ENCODE measurements at regions not wholly inside any gene's neighbourhood (a gene's known extent, or its start where the extent isn't known, plus 50 kb on each side); places are given as distances from the start of the nearest gene placed in this dataset.

GRCh38 chrX:63884821-63885790 is 100.1 kb upstream of the ARHGEF9 start:
- DNase-seq = no peak

GRCh38 chrX:63869506-63869905 is 84.5 kb upstream of the ARHGEF9 start:
- peak; percentile 17 for DNase-seq

- DNase-seq = no peak
Observed at GRCh38 chrX:63855896-63856295, 70.9 kb upstream of the ARHGEF9 start.

GRCh38 chrX:63835361-63835760 is 50.3 kb upstream of the ARHGEF9 start:
- no peak for DNase-seq
